ENCODE measurements at regions not wholly inside any gene's neighbourhood (a gene's known extent, or its start where the extent isn't known, plus 50 kb on each side); places are given as distances from the start of the nearest gene placed in this dataset.

DNA sequence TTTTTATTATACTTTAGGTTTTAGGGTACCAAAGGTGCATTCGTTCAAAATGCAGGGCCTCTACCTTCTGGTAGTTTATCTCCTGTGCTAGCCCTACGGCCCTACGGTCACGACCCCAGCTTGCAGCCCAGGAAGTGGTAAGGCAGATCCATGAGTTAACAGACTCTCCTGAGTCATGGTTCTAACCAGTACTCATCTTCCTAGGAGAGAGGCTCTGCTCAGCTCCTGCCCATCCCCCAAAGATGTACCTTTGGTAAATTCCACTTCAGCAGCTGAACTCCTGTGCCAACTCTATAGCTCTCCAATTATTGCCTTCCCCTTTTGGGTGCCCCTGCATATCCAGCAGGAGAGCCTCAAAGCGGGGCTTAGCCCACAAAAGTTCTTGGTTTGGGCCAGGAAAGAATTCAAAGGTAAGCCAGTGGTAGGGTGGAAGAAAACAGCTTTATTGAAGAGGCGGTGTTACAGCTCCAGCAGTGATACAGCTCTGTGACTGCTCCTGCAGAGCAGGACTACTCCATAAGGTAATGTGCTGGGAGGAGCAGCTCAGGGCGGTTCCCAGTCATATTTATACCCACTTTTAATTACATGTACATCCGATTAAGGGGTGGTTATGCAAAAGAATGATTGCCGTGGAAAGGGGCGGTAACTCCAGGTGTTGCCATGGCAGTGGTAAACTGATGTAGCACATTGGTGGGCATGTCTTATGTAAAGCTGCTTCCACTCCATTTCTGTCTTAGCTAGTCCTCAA, 241.4 kb downstream of the PMP22 start:
- no peak overlapping the region for H3K4me3 ChIP-seq (ENCODE audit: low read length)
- no peaks in the 10 kb centered on the region for H3K27me3 ChIP-seq (ENCODE audit: low read depth, low read length)
- H3K9ac ChIP-seq (ENCODE audit: low read length): no peak overlapping the region
- no peaks in the 10 kb centered on the region for H3K36me3 ChIP-seq (replicated peaks; ENCODE audit: low read depth, low read length)
- H3K27ac ChIP-seq (ENCODE audit: low read length): no peak overlapping the region
- H4K20me1 ChIP-seq (ENCODE audit: insufficient read depth, low read length): no peaks in the 10 kb centered on the region
- H3K4me2 ChIP-seq (ENCODE audit: low read length): no peak overlapping the region
- no peaks in the 10 kb centered on the region for H3K9me3 ChIP-seq (ENCODE audit: insufficient read depth, low read length)
- no peak overlapping the region for H2AFZ ChIP-seq (ENCODE audit: low read depth, low read length)
- TF ChIP-seq, protein P1, sequence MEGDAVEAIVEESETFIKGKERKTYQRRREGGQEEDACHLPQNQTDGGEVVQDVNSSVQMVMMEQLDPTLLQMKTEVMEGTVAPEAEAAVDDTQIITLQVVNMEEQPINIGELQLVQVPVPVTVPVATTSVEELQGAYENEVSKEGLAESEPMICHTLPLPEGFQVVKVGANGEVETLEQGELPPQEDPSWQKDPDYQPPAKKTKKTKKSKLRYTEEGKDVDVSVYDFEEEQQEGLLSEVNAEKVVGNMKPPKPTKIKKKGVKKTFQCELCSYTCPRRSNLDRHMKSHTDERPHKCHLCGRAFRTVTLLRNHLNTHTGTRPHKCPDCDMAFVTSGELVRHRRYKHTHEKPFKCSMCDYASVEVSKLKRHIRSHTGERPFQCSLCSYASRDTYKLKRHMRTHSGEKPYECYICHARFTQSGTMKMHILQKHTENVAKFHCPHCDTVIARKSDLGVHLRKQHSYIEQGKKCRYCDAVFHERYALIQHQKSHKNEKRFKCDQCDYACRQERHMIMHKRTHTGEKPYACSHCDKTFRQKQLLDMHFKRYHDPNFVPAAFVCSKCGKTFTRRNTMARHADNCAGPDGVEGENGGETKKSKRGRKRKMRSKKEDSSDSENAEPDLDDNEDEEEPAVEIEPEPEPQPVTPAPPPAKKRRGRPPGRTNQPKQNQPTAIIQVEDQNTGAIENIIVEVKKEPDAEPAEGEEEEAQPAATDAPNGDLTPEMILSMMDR (IDR thresholded peaks at IDR 0.05; ENCODE audit: low read depth, low read length): no peak
- TF ChIP-seq EZH2phosphoT487 (IDR thresholded peaks at IDR 0.05; ENCODE audit: low read depth): no peak
- H3K79me2 ChIP-seq (ENCODE audit: low read length): no peaks in the 10 kb centered on the region
- H3K4me1 ChIP-seq (ENCODE audit: low read length): no peaks in the 10 kb centered on the region

DNA sequence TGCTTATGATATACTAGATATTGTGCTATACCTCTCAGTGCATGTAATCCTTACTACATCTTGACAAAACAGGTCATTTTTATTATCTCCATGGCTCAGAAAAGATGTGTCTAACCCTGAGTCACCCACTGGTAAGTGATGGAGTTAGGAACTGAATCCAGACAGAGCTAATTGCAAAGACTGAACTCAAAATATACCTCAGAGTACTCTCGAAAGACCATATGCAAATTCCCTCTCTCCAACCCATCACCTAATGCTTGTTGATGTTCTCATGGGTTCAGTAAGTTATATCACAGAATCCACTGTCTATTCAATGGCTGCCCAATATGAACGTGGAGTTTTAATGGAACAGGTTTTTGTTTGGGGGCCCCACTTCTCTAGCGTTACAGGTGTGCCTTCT, 246.0 kb downstream of the PMP22 start:
- H3K79me2 ChIP-seq (ENCODE audit: low read length): no peaks in the 10 kb centered on the region
- no peaks in the 10 kb centered on the region for H3K36me3 ChIP-seq (replicated peaks; ENCODE audit: low read depth, low read length)
- no peak overlapping the region for H3K27ac ChIP-seq (ENCODE audit: low read length)
- no peak overlapping the region for H3K4me2 ChIP-seq (ENCODE audit: low read length)
- H4K20me1 ChIP-seq (ENCODE audit: insufficient read depth, low read length): no peaks in the 10 kb centered on the region
- H3K9ac ChIP-seq (ENCODE audit: low read length): no peak overlapping the region
- H2AFZ ChIP-seq (ENCODE audit: low read depth, low read length): no peak overlapping the region
- no peaks in the 10 kb centered on the region for H3K9me3 ChIP-seq (ENCODE audit: insufficient read depth, low read length)
- no peaks in the 10 kb centered on the region for H3K4me1 ChIP-seq (ENCODE audit: low read length)
- no peaks in the 10 kb centered on the region for H3K27me3 ChIP-seq (ENCODE audit: low read depth, low read length)
- no peak overlapping the region for H3K4me3 ChIP-seq (ENCODE audit: low read length)
- TF ChIP-seq, protein P1 (IDR thresholded peaks at IDR 0.05; ENCODE audit: low read depth, low read length): no peak
- no peak for TF ChIP-seq EZH2phosphoT487 (IDR thresholded peaks at IDR 0.05; ENCODE audit: low read depth)

- Histone ChIP-seq H3K9me3 (ENCODE audit: insufficient read depth, low read length) (no peaks in the 10 kb centered on the region), H3K36me3 (replicated peaks; ENCODE audit: low read depth, low read length) (no peaks in the 10 kb centered on the region), H3K4me2 (ENCODE audit: low read length) (no peak overlapping the region), H3K4me1 (ENCODE audit: low read length) (no peaks in the 10 kb centered on the region), H3K27me3 (ENCODE audit: low read depth, low read length) (no peaks in the 10 kb centered on the region), H3K27ac (ENCODE audit: low read length) (no peak overlapping the region), H3K79me2 (ENCODE audit: low read length) (no peaks in the 10 kb centered on the region), H3K4me3 (ENCODE audit: low read length) (no peak overlapping the region), H3K9ac (ENCODE audit: low read length) (no peak overlapping the region), H2AFZ (ENCODE audit: low read depth, low read length) (no peak overlapping the region), H4K20me1 (ENCODE audit: insufficient read depth, low read length) (no peaks in the 10 kb centered on the region)
- no peak for TF ChIP-seq EZH2phosphoT487 (IDR thresholded peaks at IDR 0.05; ENCODE audit: low read depth)
- TF ChIP-seq, protein P1 (IDR thresholded peaks at IDR 0.05; ENCODE audit: low read depth, low read length): no peak
Observed at GRCh38 chr17:15012351-15012980, 252.7 kb downstream of the PMP22 start.

- TF ChIP-seq, protein P1 (IDR thresholded peaks at IDR 0.05; ENCODE audit: low read depth, low read length): no peak
- no peak for TF ChIP-seq EZH2phosphoT487 (IDR thresholded peaks at IDR 0.05; ENCODE audit: low read depth)
- H4K20me1 ChIP-seq (ENCODE audit: insufficient read depth, low read length): no peaks in the 10 kb centered on the region
- H3K27ac ChIP-seq (ENCODE audit: low read length): no peak overlapping the region
- H3K4me3 ChIP-seq (ENCODE audit: low read length): no peak overlapping the region
- no peaks in the 10 kb centered on the region for H3K27me3 ChIP-seq (ENCODE audit: low read depth, low read length)
- H3K4me2 ChIP-seq (ENCODE audit: low read length): no peak overlapping the region
- no peaks in the 10 kb centered on the region for H3K79me2 ChIP-seq (ENCODE audit: low read length)
- H2AFZ ChIP-seq (ENCODE audit: low read depth, low read length): no peak overlapping the region
- H3K4me1 ChIP-seq (ENCODE audit: low read length): no peaks in the 10 kb centered on the region
- no peaks in the 10 kb centered on the region for H3K36me3 ChIP-seq (replicated peaks; ENCODE audit: low read depth, low read length)
- H3K9ac ChIP-seq (ENCODE audit: low read length): no peak overlapping the region
- H3K9me3 ChIP-seq (ENCODE audit: insufficient read depth, low read length): no peaks in the 10 kb centered on the region
Observed at GRCh38 chr17:15009087-15009486, 256.0 kb downstream of the PMP22 start.
